NCI-H2196 (cell line): ENCODE measurements at regions not wholly inside any gene's neighbourhood (a gene's known extent, or its start where the extent isn't known, plus 50 kb on each side); places are given as distances from the start of the nearest gene placed in this dataset.

Experiments
- DNase-seq: peaks from one replicate; lab custom pipeline; 2025; ENCODE audit not compliant: unreplicated experiment; lab: John Stamatoyannopoulos, UW

GRCh38 chr21:19328954-19329353 lies 925.4 kb upstream of the TMPRSS15 start:
- DNase-seq, result no peak

GRCh38 chr21:19340303-19340702 lies 936.7 kb upstream of the TMPRSS15 start:
- no peak for DNase-seq

- no peak for DNase-seq
Observed at GRCh38 chr21:19340954-19341353, 937.4 kb upstream of the TMPRSS15 start.

GRCh38 chr21:19343711-19344110 lies 940.1 kb upstream of the TMPRSS15 start:
- no peak for DNase-seq

- DNase-seq, result no peak
Observed at GRCh38 chr21:19350286-19350685, 946.7 kb upstream of the TMPRSS15 start.

- no peak for DNase-seq
Observed at GRCh38 chr21:19353256-19353655, 949.7 kb upstream of the TMPRSS15 start.

GRCh38 chr21:19368944-19369343 lies 965.4 kb upstream of the TMPRSS15 start:
- no peak for DNase-seq

- DNase-seq, result no peak
Observed at GRCh38 chr21:19392390-19392789, 988.8 kb upstream of the TMPRSS15 start.

GRCh38 chr21:19400223-19400770 lies 996.7 kb upstream of the TMPRSS15 start:
- DNase-seq, result no peak

- DNase-seq, result no peak
Observed at GRCh38 chr21:19402870-19403269, 999.3 kb upstream of the TMPRSS15 start.

- no peak for DNase-seq
Observed at GRCh38 chr21:19405326-19405725, 1001.7 kb upstream of the TMPRSS15 start.

- DNase-seq, result no peak
Observed at GRCh38 chr21:19420565-19420964, 1017.0 kb upstream of the TMPRSS15 start.

GRCh38 chr21:19433623-19434022 lies 1030.0 kb upstream of the TMPRSS15 start:
- no peak for DNase-seq

GRCh38 chr21:19440792-19441655 lies 1037.4 kb upstream of the TMPRSS15 start:
- DNase-seq, result no peak

GRCh38 chr21:19458295-19458694 lies 1054.7 kb upstream of the TMPRSS15 start:
- no peak for DNase-seq

GRCh38 chr21:19461481-19462205 lies 1058.1 kb upstream of the TMPRSS15 start:
- no peak for DNase-seq

- DNase-seq, result no peak
Observed at GRCh38 chr21:19463966-19464365, 1060.4 kb upstream of the TMPRSS15 start.

GRCh38 chr21:19468991-19469715 lies 1065.6 kb upstream of the TMPRSS15 start:
- DNase-seq, result no peak

GRCh38 chr21:19475525-19475924 lies 1071.9 kb upstream of the TMPRSS15 start:
- DNase-seq, result no peak

- DNase-seq, result no peak
Observed at GRCh38 chr21:19489930-19490329, 1086.3 kb upstream of the TMPRSS15 start.

- no peak for DNase-seq
Observed at GRCh38 chr21:19490481-19490880, 1086.9 kb upstream of the TMPRSS15 start.
